Astrocyte of the hippocampus (primary cell): ENCODE measurements at regions not wholly inside any gene's neighbourhood (a gene's known extent, or its start where the extent isn't known, plus 50 kb on each side); places are given as distances from the start of the nearest gene placed in this dataset.
"Not testable (repeated sequence)": the region's sequence is repeated elsewhere in the genome, so short reads cannot be mapped to it uniquely, and the experiment has no call there.

ENCODE experiments used
- DNase-seq: peaks from one replicate; pipeline ENCODE4 v3.0.0; 2011; ENCODE audit warnings: low read depth, low spot score

- DNase-seq, result no peak
Observed at GRCh38 chr22:26967282-26967681, 309.9 kb downstream of the MIAT start.

- no peak for DNase-seq
Observed at GRCh38 chr22:26968859-26969523, 311.6 kb downstream of the MIAT start.

- no peak for DNase-seq
Observed at GRCh38 chr22:26970809-26971394, 313.5 kb downstream of the MIAT start.

GRCh38 chr22:26972286-26972685, 314.9 kb downstream of the MIAT start:
- DNase-seq, result no peak

- DNase-seq, result not testable (repeated sequence)
Observed at GRCh38 chr22:26972915-26973314, 315.5 kb downstream of the MIAT start.

- no peak for DNase-seq
Observed at GRCh38 chr22:26974034-26974433, 316.6 kb downstream of the MIAT start.

- DNase-seq, result peak; percentile 39
Observed at GRCh38 chr22:26974914-26975803, 317.8 kb downstream of the MIAT start.

GRCh38 chr22:26975865-26976264, 318.5 kb downstream of the MIAT start:
- no peak for DNase-seq

GRCh38 chr22:26977741-26978376, 320.5 kb downstream of the MIAT start:
- DNase-seq, result peak; percentile 43

- DNase-seq, result peak; percentile 53
Observed at GRCh38 chr22:26979294-26979693, 321.9 kb downstream of the MIAT start.

GRCh38 chr22:26981111-26981510, 323.7 kb downstream of the MIAT start:
- no peak for DNase-seq

GRCh38 chr22:26981541-26981940, 324.2 kb downstream of the MIAT start:
- DNase-seq, result no peak

GRCh38 chr22:26983311-26983710, 325.9 kb downstream of the MIAT start:
- no peak for DNase-seq

- no peak for DNase-seq
Observed at GRCh38 chr22:26985206-26985605, 327.8 kb downstream of the MIAT start.

GRCh38 chr22:26985931-26986782, 328.8 kb downstream of the MIAT start:
- DNase-seq, result peak; percentile 34

GRCh38 chr22:26986884-26987283, 329.5 kb downstream of the MIAT start:
- DNase-seq, result no peak

- DNase-seq, result no peak
Observed at GRCh38 chr22:26990503-26991189, 333.3 kb downstream of the MIAT start.

GRCh38 chr22:26992556-26992955, 335.2 kb downstream of the MIAT start:
- DNase-seq, result no peak

GRCh38 chr22:26993886-26994285, 336.5 kb downstream of the MIAT start:
- no peak for DNase-seq

- no peak for DNase-seq
Observed at GRCh38 chr22:26994801-26995200, 337.4 kb downstream of the MIAT start.

- DNase-seq, result peak; percentile 19
Observed at GRCh38 chr22:26995235-26995634, 337.8 kb downstream of the MIAT start.
